K562 (cell line): ENCODE measurements at regions not wholly inside any gene's neighbourhood (a gene's known extent, or its start where the extent isn't known, plus 50 kb on each side); places are given as distances from the start of the nearest gene placed in this dataset.

Source experiments
- ATAC-seq: fragments of 200-7000 bp; cut with Tn5 transposase; 3 replicates; pipeline ENCODE4 v1.9.1; 2020; ENCODE audit warnings: moderate library complexity
- BruUV-seq: library from RNA; stranded (reverse); fragments of 400-500 nt; replicated peaks from 2 replicates; lab custom pipeline; 2021; lab: Mats Ljungman, UMichigan
- CTCF ChIA-PET: fragments of 300-600 bp; formaldehyde crosslinking; extraction: SDS; loops from one replicate; lab custom pipeline; 2021; ENCODE audit warnings: low intra/inter-chr PET ratio; lab: Yijun Ruan, JAX
- POLR2A ChIA-PET: fragments of 300-600, 350-650 bp; sonication (Branson Sonifier 250); formaldehyde crosslinking; extraction: SDS; loops from one replicate; lab custom pipeline; 2021; ENCODE audit warnings: antibody characterized with exemption, inconsistent platforms; lab: Yijun Ruan, JAX
- DNase-seq, 4 experiments: peaks; one replicate each; pipeline versions ENCODE4 v3.0.0 to v3.0.0-alpha.2; 2011 to 2018; ENCODE audit warnings: low spot score in 3 of 4, mixed read lengths in 3 of 4; ENCODE audit errors: extremely low read depth in 1 of 4
- FAIRE-seq: peaks from 2 replicates; lab custom pipeline; 2011; peaks lifted over from hg19 to GRCh38; lab: Jason Lieb, UNC
- H2AFZ ChIP-seq: 2 replicates; pipeline ENCODE4 v1.6.0; 2011; ENCODE audit warnings: low read depth, low read length, control low read depth, inconsistent platforms
- H3K27ac ChIP-seq: fragments of 200-600 bp; 3 replicates; pipeline ENCODE4 v1.8.0; 2011; ENCODE audit warnings: low read depth, mild to moderate bottlenecking, control low read depth, inconsistent platforms, low read length, moderate library complexity, mixed read lengths; ENCODE audit errors: extremely low read depth
- H3K27me3 ChIP-seq, 2 experiments: fragments of 300-600 bp in 1 of 2; 2 replicates in 1 of 2; 3 replicates in 1 of 2; pipeline versions ENCODE4 v1.6.0 to v1.8.0; 2011; ENCODE audit warnings: inconsistent platforms in 2 of 2, low read length in 2 of 2, mild to moderate bottlenecking in 1 of 2, mixed read lengths in 1 of 2, moderate library complexity in 1 of 2; ENCODE audit not compliant: control insufficient read depth in 2 of 2, insufficient read depth in 2 of 2
- H3K36me3 ChIP-seq: fragments of 300-600 bp; 3 replicates; pipeline ENCODE4 v1.8.0; 2011; ENCODE audit warnings: mild to moderate bottlenecking, low read length, inconsistent platforms; ENCODE audit not compliant: control insufficient read depth, insufficient read depth
- H3K4me1 ChIP-seq, 2 experiments: fragments of 200-600 bp in 1 of 2; replicated peaks in 1 of 2; 2 replicates in 1 of 2; 3 replicates in 1 of 2; pipeline versions ENCODE4 v1.5.1 to v1.8.0; 2011; ENCODE audit warnings: inconsistent platforms in 2 of 2, low read length in 2 of 2, mild to moderate bottlenecking in 1 of 2, mixed read lengths in 1 of 2, moderate library complexity in 1 of 2; ENCODE audit not compliant: control insufficient read depth in 2 of 2, insufficient read depth in 2 of 2
- H3K4me2 ChIP-seq: 2 replicates; pipeline ENCODE4 v1.6.1; 2011; ENCODE audit warnings: low read length, control low read depth, inconsistent platforms, mixed read lengths; ENCODE audit not compliant: insufficient read depth
- H3K4me3 ChIP-seq: fragments of 200-600 bp; sonication (generic), shearing (Covaris generic); 2 replicates; pipeline ENCODE4 v1.5.1; 2016; ENCODE audit warnings: control low read depth, inconsistent platforms
- H3K79me2 ChIP-seq: fragments of 200-600 bp; 3 replicates; pipeline ENCODE4 v1.8.0; 2011; ENCODE audit warnings: low read length, inconsistent platforms; ENCODE audit not compliant: control insufficient read depth, insufficient read depth
- H3K9ac ChIP-seq, 2 experiments: 2 replicates each; pipeline versions ENCODE4 v1.6.0 to v1.6.1; 2011; ENCODE audit warnings: low read depth in 2 of 2, low read length in 2 of 2, control low read depth in 1 of 2, inconsistent platforms in 1 of 2, mild to moderate bottlenecking in 1 of 2, mixed read lengths in 1 of 2; ENCODE audit not compliant: insufficient read depth in 1 of 2
- H3K9me1 ChIP-seq: one replicate; pipeline ENCODE4 v1.6.0; 2011; ENCODE audit warnings: inconsistent platforms, mild to moderate bottlenecking, low read length, moderate library complexity; ENCODE audit not compliant: control insufficient read depth, insufficient read depth
- H3K9me3 ChIP-seq: replicated peaks from 2 replicates; pipeline ENCODE4 v1.5.1; 2011; ENCODE audit warnings: low read depth, low read length, inconsistent platforms; ENCODE audit not compliant: control insufficient read depth, insufficient read depth
- H4K20me1 ChIP-seq: replicated peaks from 2 replicates; pipeline ENCODE4 v1.6.1; 2011; ENCODE audit warnings: low read length, inconsistent platforms, mixed read lengths; ENCODE audit not compliant: control insufficient read depth, insufficient read depth
- BRF2 ChIP-seq: IDR thresholded peaks from 3 replicates; pipeline ENCODE4 v1.6.1; 2011; ENCODE audit warnings: borderline replicate concordance, mild to moderate bottlenecking; ENCODE audit not compliant: insufficient read length, insufficient read depth
- CHD1 ChIP-seq: fragments of 200-600 bp; sonication (generic); IDR thresholded peaks from one replicate; pipeline ENCODE4 v1.6.1; 2012; ENCODE audit warnings: mild to moderate bottlenecking, moderate library complexity, low read length, inconsistent platforms
- E2F8 ChIP-seq: fragments of 450-650 bp; IDR thresholded peaks from 2 replicates; pipeline ENCODE4 v1.7.1; 2018; ENCODE audit warnings: mild to moderate bottlenecking, low read depth; ENCODE audit not compliant: partially characterized antibody
- FOXK1 ChIP-seq: sonication (generic); formaldehyde crosslinking; IDR thresholded peaks from 2 replicates; pipeline ENCODE4 v1.8.0; 2022; ENCODE audit warnings: missing genetic modification reagents, mild to moderate bottlenecking, borderline replicate concordance
- HBP1 ChIP-seq: fragments of 450-650 bp; formaldehyde crosslinking; IDR thresholded peaks from 2 replicates; pipeline ENCODE4 v1.4.0; 2022; ENCODE audit warnings: missing genetic modification characterization
- PCBP2 ChIP-seq: fragments of 200-400 bp; formaldehyde crosslinking; IDR thresholded peaks from 2 replicates; pipeline ENCODE4 v1.6.1; 2018; ENCODE audit warnings: low read length, low read depth, mild to moderate bottlenecking, moderate library complexity; ENCODE audit not compliant: poor library complexity, severe bottlenecking
- SIRT6 ChIP-seq: IDR thresholded peaks from one replicate; pipeline ENCODE4 v1.6.1; 2012; ENCODE audit warnings: low read depth, mild to moderate bottlenecking, control low read depth, inconsistent platforms, low read length, moderate library complexity
- STAT5B ChIP-seq: fragments of 250-450 bp; sonication (Bioruptor Pico); IDR thresholded peaks from 2 replicates; pipeline ENCODE4 v1.8.0; 2021; ENCODE audit warnings: mild to moderate bottlenecking, inconsistent platforms
- XRCC4 ChIP-seq: IDR thresholded peaks from one replicate; pipeline ENCODE4 v1.6.1; 2011; ENCODE audit not compliant: insufficient read depth, insufficient read length; ENCODE audit errors: extremely low read depth
- WGBS: fragments of 100-300 bp; shearing (Covaris generic); methylation state at CpG from one replicate; pipeline ENCODE4 v1.1.6; 2016; ENCODE audit warnings: low coverage, mixed read lengths; ENCODE audit not compliant: insufficient coverage; ENCODE audit errors: missing lambda C conversion rate; 5-methylcytosine and 5-hydroxymethylcytosine counted together
- in situ Hi-C: fragments of 300-500 bp; cut with MboI; formaldehyde crosslinking; loops from 4 replicates; pipeline ENCODE4 v1.15.0; 2018; ENCODE audit warnings: inconsistent platforms, mixed read lengths
- intact Hi-C: fragments of 100-400 bp; cut with micrococcal nuclease; formaldehyde crosslinking; loops from 2 replicates; pipeline ENCODE4 v1.14.2; 2022

GRCh38 chr5:147152086-147152485, 82.7 kb upstream of the STK32A start:
- WGBS: 0% methylated on average over 1 of the region's 1 CpG
- Histone ChIP-seq H3K27ac (no peak overlapping the region), H3K9me3 (no peaks in the 10 kb centered on the region), H3K79me2 (no peaks in the 10 kb centered on the region), H3K4me3 (no peak overlapping the region), H3K9ac (no peak overlapping the region), H3K36me3 (no peaks in the 10 kb centered on the region), H3K4me1 (no peaks in the 10 kb centered on the region), H3K27me3 (no peaks in the 10 kb centered on the region), H3K4me2 (no peak overlapping the region), H2AFZ (no peak overlapping the region), H4K20me1 (no peaks in the 10 kb centered on the region), H3K9me1 (no peaks in the 10 kb centered on the region)
- ChIA-PET CTCF (no interaction called here), POLR2A (no interaction called here)
- intact Hi-C loops (no loop called here), in situ Hi-C loops (no loop called here)
- no peak for TF ChIP-seq STAT5B (CRISPR knock-in tag)
- no peak for TF ChIP-seq BRF2
- no peak for TF ChIP-seq SIRT6
- TF ChIP-seq HBP1: no peak
- TF ChIP-seq XRCC4: no peak
- TF ChIP-seq PCBP2: no peak
- no peak for TF ChIP-seq CHD1
- TF ChIP-seq E2F8: no peak
- no peak for TF ChIP-seq FOXK1 (CRISPR knock-in tag)
- FAIRE-seq (no peak), ATAC-seq (no peak), DNase-seq (no peak)
- BruUV-seq: no TSS peak
